Hepatocyte (in vitro differentiated cells): ENCODE measurements at regions not wholly inside any gene's neighbourhood (a gene's known extent, or its start where the extent isn't known, plus 50 kb on each side); places are given as distances from the start of the nearest gene placed in this dataset.

ENCODE experiments used
- DNase-seq: peaks from one replicate; pipeline ENCODE4 v3.0.0-alpha.2; 2016; ENCODE audit warnings: low spot score
- H2AFZ ChIP-seq: fragments of 200-600 bp; sonication (generic); 2 replicates; pipeline ENCODE4 v1.6.0; 2016; ENCODE audit warnings: antibody characterized with exemption, mild to moderate bottlenecking
- H3K27ac ChIP-seq: fragments of 200-600 bp; sonication (generic); 2 replicates; pipeline ENCODE4 v1.5.1; 2016; ENCODE audit warnings: mild to moderate bottlenecking
- H3K27me3 ChIP-seq: fragments of 200-600 bp; sonication (generic); 2 replicates; pipeline ENCODE4 v1.6.1; 2016
- H3K36me3 ChIP-seq: fragments of 200-600 bp; sonication (generic); replicated peaks from 2 replicates; pipeline ENCODE4 v1.5.1; 2016; ENCODE audit warnings: low read depth; ENCODE audit not compliant: insufficient read depth
- H3K4me1 ChIP-seq: fragments of 200-600 bp; sonication (generic); 2 replicates; pipeline ENCODE4 v1.5.1; 2016; ENCODE audit warnings: mild to moderate bottlenecking, moderate library complexity; ENCODE audit not compliant: insufficient read depth
- H3K4me2 ChIP-seq: fragments of 200-600 bp; sonication (generic); 2 replicates; pipeline ENCODE4 v1.6.0; 2016
- H3K4me3 ChIP-seq: fragments of 200-600 bp; sonication (generic); 2 replicates; pipeline ENCODE4 v1.5.1; 2016; ENCODE audit warnings: mild to moderate bottlenecking
- H3K79me2 ChIP-seq: fragments of 200-600 bp; sonication (generic); 2 replicates; pipeline ENCODE4 v1.6.0; 2017; ENCODE audit warnings: mild to moderate bottlenecking
- H3K9me2 ChIP-seq: fragments of 200-600 bp; sonication (generic); replicated peaks from 2 replicates; pipeline ENCODE4 v1.6.0; 2017; ENCODE audit warnings: mild to moderate bottlenecking; ENCODE audit not compliant: insufficient read depth
- H3K9me3 ChIP-seq: fragments of 200-600 bp; sonication (generic); 2 replicates; pipeline ENCODE4 v1.5.1; 2016; ENCODE audit warnings: low read depth, mild to moderate bottlenecking
- H4K20me1 ChIP-seq: fragments of 200-600 bp; sonication (generic); 2 replicates; pipeline ENCODE4 v1.6.0; 2016; ENCODE audit warnings: mild to moderate bottlenecking; ENCODE audit not compliant: insufficient read depth, poor library complexity, severe bottlenecking
- EZH2 ChIP-seq: fragments of 200-600 bp; sonication (generic); IDR thresholded peaks from 2 replicates; pipeline ENCODE4 v1.6.1; 2016; ENCODE audit warnings: antibody characterized with exemption, mild to moderate bottlenecking, borderline replicate concordance
- EZH2phosphoT487 ChIP-seq: fragments of 200-600 bp; sonication (generic); IDR thresholded peaks from one replicate; pipeline ENCODE4 v1.6.1; 2018; ENCODE audit warnings: antibody characterized with exemption, mild to moderate bottlenecking, low read depth, moderate library complexity; ENCODE audit not compliant: unreplicated experiment, severe bottlenecking
- WGBS: methylation state at CpG from one replicate; pipeline ENCODE4 v1.1.6; 2016; ENCODE audit warnings: low lambda C conversion rate; ENCODE audit errors: missing lambda C conversion rate; 5-methylcytosine and 5-hydroxymethylcytosine counted together
- TF ChIP-seq, protein P1 (sequence below): fragments of 200-600 bp; sonication (generic); IDR thresholded peaks from 2 replicates; pipeline ENCODE4 v1.5.1; 2016; ENCODE audit warnings: antibody characterized with exemption, mild to moderate bottlenecking; ENCODE audit not compliant: poor library complexity

DNA sequence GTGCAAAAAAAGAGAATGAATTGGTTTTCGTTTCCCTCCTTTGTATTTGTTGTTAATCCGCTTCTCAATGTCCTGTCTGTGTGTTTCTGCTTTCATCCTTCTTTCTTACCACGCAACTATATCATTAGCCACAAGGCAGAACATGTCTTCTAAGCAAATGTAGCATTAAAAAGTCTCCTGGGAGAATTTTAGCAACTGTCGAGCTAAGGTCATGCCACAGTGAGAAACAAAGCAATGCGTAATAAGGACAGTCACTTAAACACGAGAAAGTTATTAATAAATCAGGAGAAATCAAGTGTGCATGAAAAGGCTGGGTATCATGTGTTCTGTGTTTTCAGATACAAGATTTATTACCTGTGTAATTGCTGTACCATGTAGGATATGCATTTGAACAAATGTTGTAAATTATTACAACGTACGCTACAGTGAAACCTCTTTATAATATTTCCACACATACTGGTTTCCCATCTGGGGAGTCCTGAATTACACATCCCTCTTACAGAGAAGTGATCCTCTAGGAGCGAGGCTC is 890.8 kb downstream of the TRIML1 start:
- WGBS, result 75% methylated on average over 9 of the region's 9 CpGs
- Histone ChIP-seq H3K4me3 (no peak overlapping the region), H3K27me3 (no peaks in the 10 kb centered on the region), H3K9me2 (no peaks in the 10 kb centered on the region), H3K27ac (no peak overlapping the region), H3K4me2 (no peak overlapping the region), H3K4me1 (no peaks in the 10 kb centered on the region), H3K79me2 (no peaks in the 10 kb centered on the region), H4K20me1 (no peaks in the 10 kb centered on the region), H3K36me3 (no peaks in the 10 kb centered on the region), H2AFZ (no peak overlapping the region), H3K9me3 (no peaks in the 10 kb centered on the region)
- no peak for DNase-seq
- TF ChIP-seq EZH2 (no peak), EZH2phosphoT487 (no peak)
- TF ChIP-seq, protein P1, sequence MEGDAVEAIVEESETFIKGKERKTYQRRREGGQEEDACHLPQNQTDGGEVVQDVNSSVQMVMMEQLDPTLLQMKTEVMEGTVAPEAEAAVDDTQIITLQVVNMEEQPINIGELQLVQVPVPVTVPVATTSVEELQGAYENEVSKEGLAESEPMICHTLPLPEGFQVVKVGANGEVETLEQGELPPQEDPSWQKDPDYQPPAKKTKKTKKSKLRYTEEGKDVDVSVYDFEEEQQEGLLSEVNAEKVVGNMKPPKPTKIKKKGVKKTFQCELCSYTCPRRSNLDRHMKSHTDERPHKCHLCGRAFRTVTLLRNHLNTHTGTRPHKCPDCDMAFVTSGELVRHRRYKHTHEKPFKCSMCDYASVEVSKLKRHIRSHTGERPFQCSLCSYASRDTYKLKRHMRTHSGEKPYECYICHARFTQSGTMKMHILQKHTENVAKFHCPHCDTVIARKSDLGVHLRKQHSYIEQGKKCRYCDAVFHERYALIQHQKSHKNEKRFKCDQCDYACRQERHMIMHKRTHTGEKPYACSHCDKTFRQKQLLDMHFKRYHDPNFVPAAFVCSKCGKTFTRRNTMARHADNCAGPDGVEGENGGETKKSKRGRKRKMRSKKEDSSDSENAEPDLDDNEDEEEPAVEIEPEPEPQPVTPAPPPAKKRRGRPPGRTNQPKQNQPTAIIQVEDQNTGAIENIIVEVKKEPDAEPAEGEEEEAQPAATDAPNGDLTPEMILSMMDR, result no peak

DNA sequence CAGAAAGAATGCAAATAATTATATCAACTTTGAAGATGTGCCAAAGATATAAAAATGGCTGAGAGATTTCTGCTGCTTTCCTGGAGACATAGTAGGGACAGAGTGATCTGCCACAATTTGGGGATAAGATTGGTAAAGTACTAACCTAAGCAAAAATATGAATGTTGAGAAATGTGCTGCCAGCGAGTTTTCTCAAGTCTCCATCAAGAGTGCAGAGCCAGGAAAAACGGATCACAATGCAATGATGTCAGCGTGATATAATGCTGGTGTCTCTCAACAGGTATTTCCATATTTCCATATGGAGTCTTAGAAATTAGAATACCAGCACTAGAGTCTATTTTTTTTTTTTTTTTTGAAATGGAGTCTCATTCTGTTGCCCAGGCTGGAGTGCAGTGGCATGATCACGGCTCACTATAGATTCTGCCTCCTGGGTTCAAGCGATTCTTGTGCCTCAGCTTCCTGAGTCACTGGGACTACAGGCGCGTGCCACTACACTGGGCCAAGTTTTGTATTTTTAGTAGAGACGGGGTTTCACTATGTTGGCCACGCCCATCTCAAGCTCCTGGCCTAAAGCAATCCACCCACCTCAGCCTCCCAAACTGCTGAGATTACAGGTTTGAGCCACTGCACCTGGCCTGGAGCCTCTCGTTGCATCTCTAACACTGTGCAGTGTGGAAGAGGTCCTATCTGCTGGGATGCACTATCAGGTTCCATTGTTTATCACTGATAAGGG is 893.5 kb downstream of the TRIML1 start:
- Histone ChIP-seq H2AFZ (no peak overlapping the region), H3K27ac (no peak overlapping the region), H4K20me1 (no peaks in the 10 kb centered on the region), H3K4me3 (no peak overlapping the region), H3K9me3 (no peaks in the 10 kb centered on the region), H3K9me2 (no peaks in the 10 kb centered on the region), H3K36me3 (no peaks in the 10 kb centered on the region), H3K27me3 (no peaks in the 10 kb centered on the region), H3K79me2 (no peaks in the 10 kb centered on the region), H3K4me2 (no peak overlapping the region), H3K4me1 (no peaks in the 10 kb centered on the region)
- 88% methylated on average over 10 of the region's 10 CpGs for WGBS
- DNase-seq, result no peak
- no peak for TF ChIP-seq EZH2phosphoT487

DNA sequence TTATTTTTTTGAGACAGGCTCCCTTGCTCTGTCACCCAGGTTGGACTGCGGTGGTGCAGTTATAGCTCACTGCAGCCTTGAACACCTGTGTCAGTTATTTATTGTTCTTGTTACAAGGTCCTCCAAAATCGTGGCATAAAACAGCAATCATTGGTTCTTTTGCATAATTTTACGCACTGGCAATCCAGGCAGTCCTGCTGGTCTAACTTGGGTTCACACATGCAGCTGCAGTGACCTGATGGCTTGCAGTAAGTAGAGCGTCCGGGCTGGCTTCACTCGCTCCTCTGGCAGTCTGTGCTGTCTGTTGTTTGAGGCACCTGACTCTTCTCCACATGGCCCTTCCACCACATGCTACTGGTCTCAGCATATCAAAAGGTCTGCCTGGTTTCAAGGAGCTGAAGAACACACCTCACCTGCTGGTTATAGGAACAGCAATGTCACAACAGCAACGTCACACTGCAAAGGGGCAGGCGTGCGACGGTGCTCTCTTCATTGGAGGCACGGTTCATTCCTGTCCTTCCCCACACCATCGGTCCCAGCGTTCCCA is 894.6 kb downstream of the TRIML1 start:
- Histone ChIP-seq H3K36me3 (no peaks in the 10 kb centered on the region), H4K20me1 (no peaks in the 10 kb centered on the region), H3K27ac (no peak overlapping the region), H2AFZ (no peak overlapping the region), H3K27me3 (no peaks in the 10 kb centered on the region), H3K9me3 (no peaks in the 10 kb centered on the region), H3K4me3 (no peak overlapping the region), H3K4me1 (no peaks in the 10 kb centered on the region), H3K4me2 (no peak overlapping the region), H3K9me2 (no peaks in the 10 kb centered on the region), H3K79me2 (no peaks in the 10 kb centered on the region)
- TF ChIP-seq EZH2, result no peak
- TF ChIP-seq, protein P1, result no peak
- TF ChIP-seq EZH2phosphoT487, result no peak
- no peak for DNase-seq
- WGBS, result 92% methylated on average over 13 of the region's 13 CpGs

DNA sequence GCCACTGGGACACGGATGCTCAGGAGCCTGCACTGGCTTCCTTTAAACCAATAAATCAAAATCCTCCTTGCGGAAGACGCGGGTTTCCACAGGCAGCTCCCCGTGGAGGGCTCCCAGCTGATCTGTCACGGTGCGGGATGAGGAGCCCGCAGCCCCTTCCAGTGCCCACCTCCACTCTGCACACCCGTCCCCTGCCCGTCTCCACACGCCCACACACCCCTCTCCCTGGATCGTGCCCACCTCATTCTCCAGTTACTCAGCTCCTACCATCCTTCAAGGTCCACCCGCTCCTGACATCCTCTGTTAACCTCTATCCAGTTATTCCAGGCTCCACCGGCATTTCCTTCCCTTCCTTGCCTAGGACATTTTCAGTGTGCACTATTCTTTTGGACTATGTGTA is 895.9 kb downstream of the TRIML1 start:
- DNase-seq, result no peak
- Histone ChIP-seq H3K9me2 (no peaks in the 10 kb centered on the region), H3K4me2 (no peak overlapping the region), H2AFZ (no peak overlapping the region), H3K4me1 (no peaks in the 10 kb centered on the region), H4K20me1 (no peaks in the 10 kb centered on the region), H3K36me3 (no peaks in the 10 kb centered on the region), H3K4me3 (no peak overlapping the region), H3K79me2 (no peaks in the 10 kb centered on the region), H3K27me3 (no peaks in the 10 kb centered on the region), H3K27ac (no peak overlapping the region), H3K9me3 (no peaks in the 10 kb centered on the region)
- 95% methylated on average over 10 of the region's 14 CpGs for WGBS
- TF ChIP-seq, protein P1, result no peak
- no peak for TF ChIP-seq EZH2
- TF ChIP-seq EZH2phosphoT487, result no peak
